Fibroblast of the aortic adventitia (primary cell): ENCODE measurements at regions not wholly inside any gene's neighbourhood (a gene's known extent, or its start where the extent isn't known, plus 50 kb on each side); places are given as distances from the start of the nearest gene placed in this dataset.
A peak's percentile ranks its signal among the peaks of the same experiment; 100 is the strongest.

Source experiments
- DNase-seq: peaks from one replicate; pipeline ENCODE4 v3.0.0-alpha.2; 2010; ENCODE audit warnings: low read depth
- H3K4me3 ChIP-seq: 2 replicates; pipeline ENCODE4 v1.5.1; 2011; ENCODE audit warnings: low read depth, mild to moderate bottlenecking, control low read depth, low read length, moderate library complexity
- TF ChIP-seq, protein P1 (sequence below): IDR thresholded peaks from 2 replicates; pipeline ENCODE4 v1.5.1; 2011; ENCODE audit warnings: mild to moderate bottlenecking, low read length, control low read depth, inconsistent platforms; ENCODE audit not compliant: insufficient read depth

DNA sequence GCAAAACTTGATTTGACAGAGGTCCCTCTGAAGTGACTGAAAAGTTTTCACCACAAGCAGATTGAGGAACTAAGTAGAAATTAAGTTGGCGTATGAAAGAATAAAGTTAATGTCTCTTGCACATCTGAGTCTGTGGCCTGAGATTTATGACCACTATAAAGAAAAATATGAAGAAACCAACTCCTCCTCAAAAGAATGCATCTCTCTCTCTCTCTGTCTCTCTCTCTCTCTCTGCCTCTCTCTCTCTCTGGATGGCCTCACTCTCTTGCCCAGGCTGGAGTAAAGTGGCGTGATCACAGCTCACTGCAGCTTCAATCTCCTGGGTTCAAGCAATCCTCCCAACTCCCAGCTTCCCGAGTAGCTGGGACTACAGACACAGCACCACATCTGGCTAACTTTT lies 55.2 kb downstream of the RPL22L1 start:
- DNase-seq = no peak

DNA sequence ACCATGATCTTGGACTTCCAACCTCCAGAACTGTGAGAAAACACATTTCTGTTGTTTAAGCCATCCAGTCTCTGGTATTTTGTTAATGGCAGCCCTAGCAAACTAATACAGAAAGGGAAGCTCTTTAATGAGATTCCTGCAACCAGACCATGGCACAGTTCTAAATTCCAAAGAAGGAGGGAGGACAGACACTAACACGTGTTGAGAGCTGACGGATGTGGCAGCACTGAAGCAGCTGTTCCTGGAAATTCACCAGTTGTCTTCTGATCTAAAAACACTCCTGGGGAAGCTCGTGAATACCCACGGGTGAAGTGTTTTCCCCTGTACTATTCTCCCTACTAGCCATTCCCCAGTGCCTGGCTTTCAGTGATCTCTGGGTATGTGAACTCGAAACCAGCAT lies 56.7 kb downstream of the RPL22L1 start:
- no peak for DNase-seq
- TF ChIP-seq, protein P1, sequence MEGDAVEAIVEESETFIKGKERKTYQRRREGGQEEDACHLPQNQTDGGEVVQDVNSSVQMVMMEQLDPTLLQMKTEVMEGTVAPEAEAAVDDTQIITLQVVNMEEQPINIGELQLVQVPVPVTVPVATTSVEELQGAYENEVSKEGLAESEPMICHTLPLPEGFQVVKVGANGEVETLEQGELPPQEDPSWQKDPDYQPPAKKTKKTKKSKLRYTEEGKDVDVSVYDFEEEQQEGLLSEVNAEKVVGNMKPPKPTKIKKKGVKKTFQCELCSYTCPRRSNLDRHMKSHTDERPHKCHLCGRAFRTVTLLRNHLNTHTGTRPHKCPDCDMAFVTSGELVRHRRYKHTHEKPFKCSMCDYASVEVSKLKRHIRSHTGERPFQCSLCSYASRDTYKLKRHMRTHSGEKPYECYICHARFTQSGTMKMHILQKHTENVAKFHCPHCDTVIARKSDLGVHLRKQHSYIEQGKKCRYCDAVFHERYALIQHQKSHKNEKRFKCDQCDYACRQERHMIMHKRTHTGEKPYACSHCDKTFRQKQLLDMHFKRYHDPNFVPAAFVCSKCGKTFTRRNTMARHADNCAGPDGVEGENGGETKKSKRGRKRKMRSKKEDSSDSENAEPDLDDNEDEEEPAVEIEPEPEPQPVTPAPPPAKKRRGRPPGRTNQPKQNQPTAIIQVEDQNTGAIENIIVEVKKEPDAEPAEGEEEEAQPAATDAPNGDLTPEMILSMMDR = no peak
- H3K4me3 ChIP-seq = no peak overlapping the region

More for the DNA sequence above, 55.2 kb downstream of the RPL22L1 start:
- TF ChIP-seq, protein P1 = no peak
- H3K4me3 ChIP-seq = no peak overlapping the region

DNA sequence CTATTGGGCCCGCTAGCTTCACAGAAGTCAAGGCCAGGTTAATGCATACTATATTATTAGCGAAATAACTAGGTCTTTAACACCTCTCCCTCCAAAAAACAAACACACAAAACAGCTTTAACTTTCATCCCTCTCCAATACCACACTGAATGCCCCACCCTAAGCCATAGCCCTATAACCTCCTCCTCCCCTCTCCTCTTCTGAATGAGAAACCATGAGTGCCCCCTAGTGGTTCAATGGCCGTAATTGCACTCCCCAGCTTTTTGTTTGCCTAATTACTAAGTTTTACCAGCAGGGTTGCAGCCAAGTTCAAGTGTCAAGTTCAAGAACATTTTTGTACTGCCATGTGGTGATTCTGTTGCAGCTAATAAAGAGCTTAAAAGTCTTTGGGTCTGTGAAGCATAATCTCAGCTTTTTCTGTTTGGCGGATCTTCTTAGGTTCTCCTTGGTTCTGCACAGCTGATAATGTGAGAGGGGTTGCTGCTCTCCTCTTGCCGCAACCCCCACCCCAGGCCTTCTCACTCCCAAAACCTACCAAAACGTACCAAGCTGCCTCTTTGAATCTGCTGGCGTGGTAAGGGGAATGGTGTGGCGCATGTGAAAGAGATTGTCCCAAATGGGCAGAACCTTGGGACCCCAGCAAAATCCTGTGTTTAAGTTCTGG lies 57.9 kb downstream of the RPL22L1 start:
- H3K4me3 ChIP-seq = no peak overlapping the region
- TF ChIP-seq, protein P1 = peak; percentile 86
- DNase-seq = peak; percentile 92

DNA sequence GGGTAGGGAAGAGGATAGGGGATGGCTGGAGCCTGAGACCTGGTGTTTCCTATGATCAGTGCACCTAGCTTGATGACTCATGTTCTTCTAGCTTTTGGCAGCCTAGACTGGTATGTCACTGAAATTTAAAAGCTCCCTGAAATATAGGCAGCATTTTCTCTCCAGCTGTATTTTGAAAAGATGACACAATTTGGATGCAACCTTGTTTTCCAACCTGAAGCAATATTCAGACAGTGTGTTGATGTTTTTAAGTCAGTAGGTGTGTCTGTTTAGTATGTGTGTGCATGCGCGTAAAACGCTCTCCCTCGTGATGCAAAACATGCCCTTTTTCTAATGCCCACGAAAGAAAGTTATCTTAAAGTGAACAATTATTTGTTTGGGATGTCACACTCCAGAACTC lies 58.5 kb downstream of the RPL22L1 start:
- DNase-seq = peak; percentile 68
- H3K4me3 ChIP-seq = no peak overlapping the region
- TF ChIP-seq, protein P1 = no peak

DNA sequence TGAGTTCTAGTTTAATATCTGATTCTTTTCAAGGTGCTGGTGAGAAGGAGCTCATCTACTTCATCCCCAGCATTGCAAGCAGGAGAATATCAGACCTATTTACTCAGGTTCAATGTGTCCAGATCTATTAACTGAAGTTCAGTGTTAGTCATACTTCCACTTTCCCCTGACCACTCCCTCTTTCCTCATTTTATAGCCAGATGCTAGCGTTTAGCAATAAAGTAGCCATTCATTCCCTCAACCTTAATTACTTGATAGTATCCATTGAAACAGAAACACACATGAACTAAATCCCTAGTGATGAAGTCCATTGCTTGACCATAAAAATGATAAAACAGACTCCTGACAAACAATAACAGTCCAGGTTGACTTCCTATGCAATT lies 60.0 kb downstream of the RPL22L1 start:
- peak; percentile 66 for DNase-seq
- no peak overlapping the region for H3K4me3 ChIP-seq
- TF ChIP-seq, protein P1 = no peak

DNA sequence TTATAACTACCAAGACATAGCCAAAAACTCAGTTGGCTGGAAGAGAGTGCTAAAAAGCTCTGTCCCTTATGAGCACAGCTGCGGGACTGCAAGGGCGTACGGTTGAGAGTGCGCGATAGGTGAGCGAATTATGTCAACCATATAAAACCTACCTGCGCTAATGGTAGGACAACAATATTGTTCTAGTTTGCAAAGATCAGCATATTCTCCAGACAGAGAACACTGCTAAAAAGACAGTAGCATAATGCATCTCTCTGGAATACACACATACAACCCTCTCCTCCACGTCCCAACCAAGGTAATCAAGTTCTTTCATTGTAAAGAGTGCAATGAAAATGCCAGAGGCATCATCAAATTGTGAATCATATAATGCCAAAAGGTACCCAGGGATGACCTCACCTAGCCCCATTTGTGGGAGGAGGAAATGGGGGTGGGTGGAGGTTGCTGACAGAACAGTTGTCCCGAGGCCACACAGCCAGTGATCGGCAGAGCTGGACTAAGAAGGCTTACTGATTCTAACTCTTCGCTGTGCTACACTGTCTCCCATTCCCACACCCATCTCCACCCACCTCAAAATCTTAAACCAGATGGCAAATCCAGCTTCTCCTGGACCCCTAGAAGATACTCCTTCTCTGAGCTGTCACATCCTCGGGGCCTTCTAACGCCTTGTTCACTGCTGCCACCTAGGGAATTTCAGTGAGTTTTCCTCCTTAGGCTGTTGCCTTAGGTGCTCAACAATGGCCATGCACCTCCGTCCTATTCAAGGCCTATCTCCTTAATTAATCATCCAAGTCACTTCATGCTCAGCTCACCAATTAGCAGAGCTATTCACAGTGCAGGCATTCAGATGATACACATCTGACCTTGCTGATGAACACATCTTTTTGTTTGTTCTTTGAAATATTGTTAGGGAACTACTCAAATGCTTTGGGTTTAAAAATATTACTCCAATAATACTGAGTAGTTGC lies 60.7 kb downstream of the RPL22L1 start:
- DNase-seq = peak; percentile 89
- no peak overlapping the region for H3K4me3 ChIP-seq
- TF ChIP-seq, protein P1 = peak; percentile 85
